ENCODE measurements at regions not wholly inside any gene's neighbourhood (a gene's known extent, or its start where the extent isn't known, plus 50 kb on each side); places are given as distances from the start of the nearest gene placed in this dataset.

DNA sequence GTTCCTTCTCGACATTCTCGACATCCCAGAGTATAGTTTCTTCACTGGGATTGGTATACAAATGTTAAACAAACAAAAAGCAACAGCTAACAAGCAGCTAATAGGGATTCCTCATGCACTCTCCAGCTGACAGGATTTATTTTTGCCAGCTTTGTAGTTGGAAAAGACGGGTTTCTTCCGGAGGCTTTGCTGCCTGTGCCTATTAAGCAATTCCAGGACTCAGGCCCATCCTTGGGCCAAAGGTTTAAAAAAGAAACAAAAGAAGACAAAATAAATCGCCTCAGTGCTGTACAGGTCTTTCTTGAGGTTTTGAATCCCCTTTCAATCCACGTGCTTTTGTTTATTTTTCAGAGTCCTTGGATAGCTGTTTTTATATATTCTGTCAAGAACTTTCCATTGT lies 1414.5 kb upstream of the PCDH9 start:
- no peak for TF ChIP-seq CTCF (IDR thresholded peaks at IDR 0.05; ENCODE audit: insufficient read depth, low read length, poor library complexity, severe bottlenecking)
- TF ChIP-seq EZH2phosphoT487 (conservative IDR thresholded peaks at IDR 0.05; ENCODE audit: low read length), result no peak
